IMR-90 (cell line): ENCODE measurements at regions not wholly inside any gene's neighbourhood (a gene's known extent, or its start where the extent isn't known, plus 50 kb on each side); places are given as distances from the start of the nearest gene placed in this dataset.

ENCODE experiments used
- ATAC-seq: fragments of 200-7000 bp; cut with Tn5 transposase; 2 replicates; pipeline ENCODE4 v1.9.1; 2020; ENCODE audit warnings: low read depth, mild to moderate bottlenecking, moderate library complexity
- BruUV-seq: library from RNA; stranded (reverse); fragments of 400-500 nt; replicated peaks from 2 replicates; lab custom pipeline; 2021; lab: Mats Ljungman, UMichigan
- CTCF ChIA-PET: fragments of 300-600 bp; formaldehyde crosslinking; extraction: SDS; loops from one replicate; lab custom pipeline; 2021; ENCODE audit warnings: antibody characterized with exemption; lab: Yijun Ruan, JAX
- POLR2A ChIA-PET: fragments of 300-600 bp; sonication (Branson Sonifier 250); formaldehyde crosslinking; loops from one replicate; lab custom pipeline; 2022; ENCODE audit warnings: antibody characterized with exemption; ENCODE audit not compliant: unreplicated experiment; lab: Charles Lee
- DNase-seq: peaks from one replicate; pipeline ENCODE4 v3.0.0; 2013
- H2AFZ ChIP-seq: replicated peaks from 2 replicates; pipeline ENCODE3; 2013; ENCODE audit warnings: low read length, mild to moderate bottlenecking; ENCODE audit not compliant: poor library complexity
- H2AK5ac ChIP-seq: 2 replicates; pipeline ENCODE4 v1.6.1; 2013; ENCODE audit warnings: low read depth, low read length, inconsistent platforms
- H2AK9ac ChIP-seq: replicated peaks from 2 replicates; pipeline ENCODE3; 2013; ENCODE audit warnings: mild to moderate bottlenecking, low read depth, low read length, moderate library complexity; ENCODE audit not compliant: poor library complexity
- H2BK120ac ChIP-seq: 2 replicates; pipeline ENCODE4 v1.6.1; 2013; ENCODE audit warnings: low read depth, low read length, inconsistent platforms
- H2BK15ac ChIP-seq: 3 replicates; pipeline ENCODE4 v1.6.1; 2013; ENCODE audit warnings: low read depth, low read length, inconsistent platforms
- H2BK20ac ChIP-seq: 2 replicates; pipeline ENCODE4 v1.6.1; 2013; ENCODE audit warnings: low read depth, mild to moderate bottlenecking, inconsistent platforms, low read length, moderate library complexity
- H2BK5ac ChIP-seq: 2 replicates; pipeline ENCODE4 v1.6.1; 2013; ENCODE audit warnings: mild to moderate bottlenecking, low read depth, low read length, inconsistent platforms; ENCODE audit not compliant: poor library complexity, severe bottlenecking
- H3K14ac ChIP-seq: replicated peaks from 2 replicates; pipeline ENCODE4 v1.6.1; 2013; ENCODE audit warnings: low read depth, low read length, inconsistent platforms
- H3K18ac ChIP-seq: 2 replicates; pipeline ENCODE4 v1.6.1; 2013; ENCODE audit warnings: low read depth, low read length, control low read depth
- H3K23ac ChIP-seq: 2 replicates; pipeline ENCODE4 v1.6.1; 2013; ENCODE audit warnings: low read depth, low read length, inconsistent platforms
- H3K27ac ChIP-seq: 2 replicates; pipeline ENCODE4 v1.5.1; 2013; ENCODE audit warnings: mild to moderate bottlenecking, control low read depth, low read length; ENCODE audit not compliant: insufficient read depth
- H3K27me3 ChIP-seq: 2 replicates; pipeline ENCODE4 v1.6.1; 2013; ENCODE audit warnings: low read length; ENCODE audit not compliant: control insufficient read depth, insufficient read depth
- H3K36me3 ChIP-seq: 2 replicates; pipeline ENCODE4 v1.6.1; 2013; ENCODE audit warnings: low read length, mixed read lengths; ENCODE audit not compliant: control insufficient read depth, insufficient read depth
- H3K4ac ChIP-seq: 2 replicates; pipeline ENCODE4 v1.6.1; 2013; ENCODE audit warnings: low read depth, low read length, inconsistent platforms
- H3K4me1 ChIP-seq: 2 replicates; pipeline ENCODE4 v1.6.1; 2013; ENCODE audit warnings: low read length, mixed read lengths; ENCODE audit not compliant: control insufficient read depth, insufficient read depth
- H3K4me2 ChIP-seq: 2 replicates; pipeline ENCODE4 v1.6.1; 2013; ENCODE audit warnings: low read depth, mild to moderate bottlenecking, control low read depth, low read length, moderate library complexity
- H3K4me3 ChIP-seq: 2 replicates; pipeline ENCODE4 v1.5.1; 2013; ENCODE audit warnings: low read depth, mild to moderate bottlenecking, control low read depth, low read length, moderate library complexity; ENCODE audit not compliant: insufficient read depth
- H3K56ac ChIP-seq: 2 replicates; pipeline ENCODE4 v1.6.1; 2013; ENCODE audit warnings: low read length, inconsistent platforms; ENCODE audit not compliant: insufficient read depth; ENCODE audit errors: extremely low read depth
- H3K79me1 ChIP-seq, 2 experiments: 2 replicates each; pipeline ENCODE4 v1.6.1; 2013; ENCODE audit warnings: low read length in 2 of 2, inconsistent platforms in 1 of 2, low read depth in 1 of 2
- H3K9ac ChIP-seq: 2 replicates; pipeline ENCODE4 v1.6.1; 2013; ENCODE audit warnings: low read depth, low read length, control low read depth
- H3K9me1 ChIP-seq: 2 replicates; pipeline ENCODE4 v1.6.1; 2013; ENCODE audit warnings: low read length, inconsistent platforms; ENCODE audit not compliant: insufficient read depth
- H3K9me3 ChIP-seq: 2 replicates; pipeline ENCODE4 v1.6.1; 2013; ENCODE audit warnings: low read length; ENCODE audit not compliant: control insufficient read depth, insufficient read depth
- H4K20me1 ChIP-seq: 2 replicates; pipeline ENCODE4 v1.6.1; 2013; ENCODE audit warnings: low read length, inconsistent platforms; ENCODE audit not compliant: insufficient read depth
- H4K5ac ChIP-seq: 2 replicates; pipeline ENCODE4 v1.6.1; 2013; ENCODE audit warnings: mild to moderate bottlenecking, low read depth, low read length, control low read depth
- H4K8ac ChIP-seq, 2 experiments: 2 replicates each; pipeline ENCODE4 v1.6.1; 2013; ENCODE audit warnings: low read depth in 2 of 2, low read length in 2 of 2, control low read depth in 1 of 2, inconsistent platforms in 1 of 2
- H4K91ac ChIP-seq: 2 replicates; pipeline ENCODE4 v1.6.1; 2013; ENCODE audit warnings: low read depth, low read length, inconsistent platforms; ENCODE audit not compliant: insufficient read depth
- BHLHE40 ChIP-seq: fragments of 150-350 bp; IDR thresholded peaks from 2 replicates; pipeline ENCODE4 v1.6.1; 2016; ENCODE audit warnings: mild to moderate bottlenecking, low read depth, low read length
- CHD1 ChIP-seq: IDR thresholded peaks from 2 replicates; pipeline ENCODE4 v1.6.1; 2012; ENCODE audit warnings: low read depth, low read length, improper control_type of control experiment
- FOS ChIP-seq: fragments of 150-350 bp; IDR thresholded peaks from 2 replicates; pipeline ENCODE4 v1.6.1; 2016; ENCODE audit warnings: low read depth, low read length
- MXI1 ChIP-seq: IDR thresholded peaks from 2 replicates; pipeline ENCODE4 v1.6.1; 2012; ENCODE audit warnings: low read depth, mild to moderate bottlenecking, low read length, moderate library complexity, borderline replicate concordance
- POLR2A ChIP-seq: IDR thresholded peaks from 2 replicates; pipeline ENCODE4 v1.6.1; 2012; ENCODE audit warnings: mild to moderate bottlenecking, low read depth, low read length
- RAD21 ChIP-seq: IDR thresholded peaks from 2 replicates; pipeline ENCODE4 v1.6.1; 2012; ENCODE audit warnings: low read length, improper control_type of control experiment
- WGBS, 2 experiments: methylation state at CpG; one replicate each; pipeline versions ENCODE4 v1.1.5 to v1.1.7; 2013; ENCODE audit warnings: missing lambda C conversion rate in 2 of 2; ENCODE audit not compliant: insufficient read length in 1 of 2; ENCODE audit errors: extremely low coverage in 2 of 2; 5-methylcytosine and 5-hydroxymethylcytosine counted together
- dilution Hi-C: fragments of 300-500 bp; cut with HindIII; formaldehyde crosslinking; loops from one replicate; pipeline ENCODE4 v1.14.3; 2018; ENCODE audit warnings: low sequenced_read_pairs; ENCODE audit not compliant: unreplicated experiment
- in situ Hi-C: fragments of 300-500 bp; cut with MboI; formaldehyde crosslinking; loops from 3 replicates; pipeline ENCODE4 v1.14.3; 2019; ENCODE audit warnings: low sequenced_read_pairs, inconsistent platforms, mixed read lengths
- intact Hi-C: fragments of 100-400 bp; cut with micrococcal nuclease; formaldehyde crosslinking; loops from 2 replicates; pipeline ENCODE4 v1.10.0; 2022
- TF ChIP-seq, protein P1 (sequence below): conservative IDR thresholded peaks from 2 replicates; pipeline ENCODE4 v1.5.1; 2012; ENCODE audit warnings: mild to moderate bottlenecking, low read depth, low read length, improper control_type of control experiment

DNA sequence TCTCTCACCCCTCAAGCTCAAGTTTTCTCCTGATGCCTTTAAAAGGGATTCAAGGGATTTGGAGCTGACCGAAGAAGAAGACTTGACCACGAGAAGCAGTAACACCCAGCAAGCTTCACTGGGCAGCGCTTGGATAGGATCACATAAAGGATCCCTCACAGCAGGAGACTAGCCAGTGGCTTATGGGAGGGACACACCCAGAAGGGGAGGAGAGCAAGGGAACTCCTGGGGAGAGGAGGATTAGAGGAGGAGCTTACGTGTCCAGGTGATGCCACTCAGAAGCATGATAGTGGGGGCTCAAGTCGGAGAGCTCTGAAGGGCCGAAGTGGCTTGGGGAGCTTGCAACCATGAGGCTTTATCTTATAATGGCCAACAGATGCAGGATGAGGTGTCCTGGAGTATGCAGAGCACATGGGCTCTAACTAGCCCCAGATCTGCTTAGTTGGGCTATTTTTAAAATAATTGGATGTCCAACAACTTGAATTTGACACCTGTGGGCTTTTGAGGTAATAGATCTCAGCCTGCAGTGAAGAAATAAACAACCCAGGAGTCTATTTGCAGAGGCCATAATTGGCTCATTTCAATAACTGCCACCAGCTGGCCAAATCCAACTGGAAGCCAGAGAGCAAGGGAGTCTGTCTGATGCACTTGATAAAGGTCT is 137.9 kb upstream of the EXOC2 start:
- POLR2A ChIA-PET, result no interaction called here
- ATAC-seq, result no peak
- Histone ChIP-seq H2BK20ac (no peak overlapping the region), H4K8ac (no peak overlapping the region), H2AFZ (no peak overlapping the region), H2BK15ac (no peak overlapping the region), H3K79me1 (no peaks in the 10 kb centered on the region), H3K23ac (no peak overlapping the region), H3K27ac (no peak overlapping the region), H3K27me3 (0 out of 2 replicates have a peak, but pooled peaks cover 2% of the 10 kb centered on the region), H3K9me1 (no peaks in the 10 kb centered on the region), H2BK120ac (no peak overlapping the region), H3K4me1 (peaks cover 1% of the 10 kb centered on the region; the same call in 1 of the 2 replicates), H3K4me2 (no peak overlapping the region), H4K91ac (no peak overlapping the region), H3K9me3 (peaks cover 3% of the 10 kb centered on the region; the same call in 1 of the 2 replicates), H3K4me3 (no peak overlapping the region), H3K4ac (no peak overlapping the region), H3K9ac (no peak overlapping the region), H4K5ac (no peak overlapping the region), H3K18ac (no peak overlapping the region), H3K56ac (no peak overlapping the region), H2AK5ac (no peak overlapping the region), H2AK9ac (no peak overlapping the region), H3K14ac (no peak overlapping the region), H2BK5ac (no peak overlapping the region), H4K20me1 (no peaks in the 10 kb centered on the region), H3K36me3 (no peaks in the 10 kb centered on the region)
- intact Hi-C loops (no loop called here), dilution Hi-C loops (no loop called here), in situ Hi-C loops (no loop called here)
- 79% methylated on average over 4 of the region's 6 CpGs; no CpG with 5 or more reads in 1 of the 2 experiments for WGBS, 2 experiments
- DNase-seq, result no peak
- TF ChIP-seq MXI1, result no peak
- TF ChIP-seq BHLHE40, result no peak
- TF ChIP-seq POLR2A, result no peak
- TF ChIP-seq, protein P1, sequence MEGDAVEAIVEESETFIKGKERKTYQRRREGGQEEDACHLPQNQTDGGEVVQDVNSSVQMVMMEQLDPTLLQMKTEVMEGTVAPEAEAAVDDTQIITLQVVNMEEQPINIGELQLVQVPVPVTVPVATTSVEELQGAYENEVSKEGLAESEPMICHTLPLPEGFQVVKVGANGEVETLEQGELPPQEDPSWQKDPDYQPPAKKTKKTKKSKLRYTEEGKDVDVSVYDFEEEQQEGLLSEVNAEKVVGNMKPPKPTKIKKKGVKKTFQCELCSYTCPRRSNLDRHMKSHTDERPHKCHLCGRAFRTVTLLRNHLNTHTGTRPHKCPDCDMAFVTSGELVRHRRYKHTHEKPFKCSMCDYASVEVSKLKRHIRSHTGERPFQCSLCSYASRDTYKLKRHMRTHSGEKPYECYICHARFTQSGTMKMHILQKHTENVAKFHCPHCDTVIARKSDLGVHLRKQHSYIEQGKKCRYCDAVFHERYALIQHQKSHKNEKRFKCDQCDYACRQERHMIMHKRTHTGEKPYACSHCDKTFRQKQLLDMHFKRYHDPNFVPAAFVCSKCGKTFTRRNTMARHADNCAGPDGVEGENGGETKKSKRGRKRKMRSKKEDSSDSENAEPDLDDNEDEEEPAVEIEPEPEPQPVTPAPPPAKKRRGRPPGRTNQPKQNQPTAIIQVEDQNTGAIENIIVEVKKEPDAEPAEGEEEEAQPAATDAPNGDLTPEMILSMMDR, result no peak
- TF ChIP-seq CHD1, result no peak
- no peak for TF ChIP-seq FOS
- TF ChIP-seq RAD21, result no peak
- no TSS peak for BruUV-seq
- CTCF ChIA-PET, result no interaction called here
